SK-N-SH (cell line): ENCODE measurements at regions not wholly inside any gene's neighbourhood (a gene's known extent, or its start where the extent isn't known, plus 50 kb on each side); places are given as distances from the start of the nearest gene placed in this dataset.

Source experiments
- CTCF ChIA-PET: fragments of 300-600, 350-600 bp; formaldehyde crosslinking; extraction: SDS; loops from one replicate; lab custom pipeline; 2021; lab: Yijun Ruan, JAX
- POLR2A ChIA-PET: fragments of 350-600 bp; sonication (Branson Sonifier 250); formaldehyde crosslinking; extraction: SDS; loops from one replicate; lab custom pipeline; 2020; ENCODE audit warnings: antibody characterized with exemption, inconsistent platforms; lab: Yijun Ruan, JAX
- DNase-seq: peaks from one replicate; pipeline ENCODE4 v3.0.0; 2012
- H2AFZ ChIP-seq: fragments of 200-600 bp; sonication (generic); 2 replicates; pipeline ENCODE4 v1.8.1; 2016; ENCODE audit warnings: antibody characterized with exemption, mild to moderate bottlenecking, low read depth
- H3F3A ChIP-seq: fragments of 200-600 bp; sonication (generic); replicated peaks from 2 replicates; pipeline ENCODE3; 2016; ENCODE audit warnings: antibody characterized with exemption, mild to moderate bottlenecking; ENCODE audit not compliant: insufficient read depth
- H3K27ac ChIP-seq, 2 experiments: fragments of 200-500 bp in 1 of 2; fragments of 200-600 bp in 1 of 2; sonication (Bioruptor generic) in 1 of 2; sonication (generic), shearing (Covaris generic) in 1 of 2; 2 replicates each; pipeline versions ENCODE4 v1.5.1 to v1.6.1; 2014 to 2016; ENCODE audit warnings: low read depth in 2 of 2, inconsistent platforms in 1 of 2, low read length in 1 of 2, mild to moderate bottlenecking in 1 of 2, mixed read lengths in 1 of 2
- H3K27me3 ChIP-seq: fragments of 200-600 bp; sonication (generic), shearing (Covaris generic); 2 replicates; pipeline ENCODE4 v1.6.1; 2016; ENCODE audit warnings: mixed run types; ENCODE audit not compliant: insufficient read depth
- H3K36me3 ChIP-seq, 2 experiments: fragments of 200-500 bp in 1 of 2; fragments of 200-600 bp in 1 of 2; sonication (Bioruptor generic) in 1 of 2; sonication (generic) in 1 of 2; replicated peaks in 1 of 2; 2 replicates each; pipeline versions ENCODE3 to v1.5.1; 2014 to 2016; ENCODE audit warnings: low read length in 1 of 2, mild to moderate bottlenecking in 1 of 2; ENCODE audit not compliant: insufficient read depth in 2 of 2, control insufficient read depth in 1 of 2
- H3K4me1 ChIP-seq, 2 experiments: fragments of 200-500 bp in 1 of 2; fragments of 200-600 bp in 1 of 2; sonication (Bioruptor generic) in 1 of 2; sonication (generic), shearing (Covaris generic) in 1 of 2; 2 replicates each; pipeline versions ENCODE4 v1.5.1 to v1.6.1; 2014 to 2016; ENCODE audit warnings: low read depth in 1 of 2, low read length in 1 of 2, mixed run types in 1 of 2; ENCODE audit not compliant: insufficient read depth in 2 of 2, control insufficient read depth in 1 of 2
- H3K4me2 ChIP-seq: fragments of 200-600 bp; sonication (generic), shearing (Covaris generic); 2 replicates; pipeline ENCODE4 v1.6.1; 2017; ENCODE audit warnings: mixed run types
- H3K4me3 ChIP-seq, 2 experiments: fragments of 200-500 bp in 1 of 2; fragments of 200-600 bp in 1 of 2; sonication (Bioruptor generic) in 1 of 2; sonication (generic), shearing (Covaris generic) in 1 of 2; 2 replicates each; pipeline versions ENCODE4 v1.5.1 to v1.8.1; 2014 to 2016; ENCODE audit warnings: low read depth in 2 of 2, inconsistent platforms in 1 of 2, low read length in 1 of 2, mild to moderate bottlenecking in 1 of 2, mixed read lengths in 1 of 2, moderate library complexity in 1 of 2
- H3K79me2 ChIP-seq: fragments of 200-600 bp; sonication (generic); 2 replicates; pipeline ENCODE4 v1.8.1; 2017; ENCODE audit warnings: mild to moderate bottlenecking; ENCODE audit not compliant: insufficient read depth
- H3K9ac ChIP-seq: fragments of 200-600 bp; sonication (generic); 2 replicates; pipeline ENCODE4 v1.6.1; 2017; ENCODE audit warnings: mixed run types
- H3K9me2 ChIP-seq: fragments of 200-600 bp; sonication (generic); 2 replicates; pipeline ENCODE4 v1.6.1; 2017; ENCODE audit warnings: mixed run types
- H3K9me3 ChIP-seq: fragments of 200-600 bp; sonication (generic); 2 replicates; pipeline ENCODE4 v1.6.1; 2017; ENCODE audit warnings: mixed run types, mild to moderate bottlenecking, moderate library complexity
- H4K20me1 ChIP-seq: fragments of 200-600 bp; sonication (generic); 2 replicates; pipeline ENCODE4 v1.6.1; 2017; ENCODE audit warnings: mild to moderate bottlenecking, mixed run types; ENCODE audit not compliant: insufficient read depth
- ELF1 ChIP-seq: IDR thresholded peaks from 2 replicates; pipeline ENCODE4 v1.4.0; 2012
- GABPA ChIP-seq: IDR thresholded peaks from 2 replicates; pipeline ENCODE4 v1.4.0; 2012; ENCODE audit warnings: low read depth, mild to moderate bottlenecking
- NFIC ChIP-seq: IDR thresholded peaks from 2 replicates; pipeline ENCODE4 v1.4.0; 2012; ENCODE audit warnings: borderline replicate concordance
- POLR2AphosphoS5 ChIP-seq: IDR thresholded peaks from 2 replicates; pipeline ENCODE4 v1.6.1; 2012; ENCODE audit warnings: low read depth, low read length
- RAD21 ChIP-seq: IDR thresholded peaks from 2 replicates; pipeline ENCODE4 v1.6.1; 2012; ENCODE audit warnings: mild to moderate bottlenecking, low read length
- SIN3A ChIP-seq: IDR thresholded peaks from 2 replicates; pipeline ENCODE4 v1.6.1; 2012; ENCODE audit warnings: low read depth, mild to moderate bottlenecking, low read length, moderate library complexity, borderline replicate concordance
- TAF1 ChIP-seq: IDR thresholded peaks from 2 replicates; pipeline ENCODE4 v1.6.1; 2012; ENCODE audit warnings: low read depth, mild to moderate bottlenecking, low read length, moderate library complexity, borderline replicate concordance
- TEAD4 ChIP-seq: IDR thresholded peaks from 2 replicates; pipeline ENCODE4 v1.4.0; 2012; ENCODE audit warnings: mild to moderate bottlenecking, borderline replicate concordance; ENCODE audit not compliant: insufficient read depth
- YY1 ChIP-seq: IDR thresholded peaks from 2 replicates; pipeline ENCODE4 v1.4.0; 2012; ENCODE audit warnings: low read depth, mild to moderate bottlenecking
- WGBS: methylation state at CpG from one replicate; pipeline ENCODE4 v1.1.6; 2017; ENCODE audit warnings: low lambda C conversion rate; 5-methylcytosine and 5-hydroxymethylcytosine counted together
- TF ChIP-seq, protein P1 (sequence below): IDR thresholded peaks from 2 replicates; pipeline ENCODE4 v1.4.0; 2012; ENCODE audit warnings: low read depth, borderline replicate concordance
- TF ChIP-seq, protein P2 (sequence below): IDR thresholded peaks from 2 replicates; pipeline ENCODE4; 2012

DNA sequence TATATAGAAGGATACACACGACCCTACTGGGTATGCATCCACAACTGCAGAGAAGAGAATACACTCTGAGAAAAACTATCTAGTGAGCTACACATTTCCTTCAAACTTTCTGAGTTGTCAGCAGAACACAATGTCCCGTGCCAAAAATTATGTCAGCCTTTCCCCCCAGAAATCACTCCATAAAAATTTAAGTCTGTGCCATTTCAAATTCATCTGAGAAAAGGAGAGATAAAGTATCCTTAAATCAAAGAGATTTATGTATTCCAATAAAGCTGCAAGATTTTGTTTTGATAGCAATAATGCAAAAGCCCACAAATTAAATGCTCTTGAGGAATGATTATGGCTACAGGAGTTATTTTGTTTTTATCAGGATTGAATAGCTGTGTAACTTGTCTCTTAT, 760.1 kb downstream of the CDH11 start:
- H3K4me1 ChIP-seq, result peaks cover 3 to 21% of the 10 kb centered on the region in 2 experiments
- no peak for DNase-seq
- H3K9me3 ChIP-seq, result no peaks in the 10 kb centered on the region
- peak overlapping the region; percentile 35; the same call in 1 of the 2 replicates for H2AFZ ChIP-seq
- POLR2A ChIA-PET, result no interaction called here
- no peak overlapping the region for H3K9ac ChIP-seq
- peak overlapping the region in 1 of 2 experiments; percentile 60; a peak in 2 of 4 replicates for H3K27ac ChIP-seq
- peak overlapping the region; percentile 20; the same call in 1 of the 2 replicates for H3K4me2 ChIP-seq
- peaks cover 18% of the 10 kb centered on the region for H3F3A ChIP-seq
- H3K4me3 ChIP-seq, result no peak overlapping the region
- H3K27me3 ChIP-seq, result no peaks in the 10 kb centered on the region
- CTCF ChIA-PET, result no interaction called here
- no peaks in the 10 kb centered on the region for H3K36me3 ChIP-seq
- 57% methylated on average over 2 of the region's 2 CpGs for WGBS
- no peaks in the 10 kb centered on the region for H3K79me2 ChIP-seq
- no peaks in the 10 kb centered on the region for H4K20me1 ChIP-seq
- TF ChIP-seq, protein P1, sequence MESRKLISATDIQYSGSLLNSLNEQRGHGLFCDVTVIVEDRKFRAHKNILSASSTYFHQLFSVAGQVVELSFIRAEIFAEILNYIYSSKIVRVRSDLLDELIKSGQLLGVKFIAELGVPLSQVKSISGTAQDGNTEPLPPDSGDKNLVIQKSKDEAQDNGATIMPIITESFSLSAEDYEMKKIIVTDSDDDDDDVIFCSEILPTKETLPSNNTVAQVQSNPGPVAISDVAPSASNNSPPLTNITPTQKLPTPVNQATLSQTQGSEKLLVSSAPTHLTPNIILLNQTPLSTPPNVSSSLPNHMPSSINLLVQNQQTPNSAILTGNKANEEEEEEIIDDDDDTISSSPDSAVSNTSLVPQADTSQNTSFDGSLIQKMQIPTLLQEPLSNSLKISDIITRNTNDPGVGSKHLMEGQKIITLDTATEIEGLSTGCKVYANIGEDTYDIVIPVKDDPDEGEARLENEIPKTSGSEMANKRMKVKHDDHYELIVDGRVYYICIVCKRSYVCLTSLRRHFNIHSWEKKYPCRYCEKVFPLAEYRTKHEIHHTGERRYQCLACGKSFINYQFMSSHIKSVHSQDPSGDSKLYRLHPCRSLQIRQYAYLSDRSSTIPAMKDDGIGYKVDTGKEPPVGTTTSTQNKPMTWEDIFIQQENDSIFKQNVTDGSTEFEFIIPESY, result no peak
- TF ChIP-seq NFIC, result peak; percentile 18; the same call in 1 of the 2 replicates
- no peaks in the 10 kb centered on the region for H3K9me2 ChIP-seq

DNA sequence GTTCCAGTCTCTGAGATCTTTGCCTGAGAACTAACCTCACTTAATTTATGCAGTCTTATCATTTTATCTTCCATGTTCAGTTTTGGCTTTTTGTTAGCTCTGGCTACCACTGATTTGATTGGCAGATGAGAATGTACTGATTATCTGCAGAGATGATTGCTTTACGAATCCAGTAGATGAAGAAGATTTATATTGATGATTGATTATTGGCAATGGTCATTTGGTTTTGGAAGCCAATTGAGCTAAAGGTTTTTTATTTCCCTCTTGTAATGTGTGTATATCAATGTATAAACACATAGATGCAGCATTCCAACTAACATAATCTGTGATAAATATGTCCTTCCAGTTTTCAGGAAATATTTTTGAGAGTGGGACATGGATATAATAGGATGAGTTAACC, 763.6 kb downstream of the CDH11 start:
- POLR2A ChIA-PET, result no interaction called here
- no peaks in the 10 kb centered on the region for H3K27me3 ChIP-seq
- no peak for DNase-seq
- H3K9ac ChIP-seq, result no peak overlapping the region
- H3K27ac ChIP-seq, result no peak overlapping the region
- H4K20me1 ChIP-seq, result no peaks in the 10 kb centered on the region
- H3K9me2 ChIP-seq, result no peaks in the 10 kb centered on the region
- TF ChIP-seq RAD21 (no peak), SIN3A (no peak), YY1 (no peak), NFIC (no peak), TEAD4 (no peak), ELF1 (no peak), TAF1 (no peak), GABPA (no peak), POLR2AphosphoS5 (no peak)
- TF ChIP-seq, protein P2, sequence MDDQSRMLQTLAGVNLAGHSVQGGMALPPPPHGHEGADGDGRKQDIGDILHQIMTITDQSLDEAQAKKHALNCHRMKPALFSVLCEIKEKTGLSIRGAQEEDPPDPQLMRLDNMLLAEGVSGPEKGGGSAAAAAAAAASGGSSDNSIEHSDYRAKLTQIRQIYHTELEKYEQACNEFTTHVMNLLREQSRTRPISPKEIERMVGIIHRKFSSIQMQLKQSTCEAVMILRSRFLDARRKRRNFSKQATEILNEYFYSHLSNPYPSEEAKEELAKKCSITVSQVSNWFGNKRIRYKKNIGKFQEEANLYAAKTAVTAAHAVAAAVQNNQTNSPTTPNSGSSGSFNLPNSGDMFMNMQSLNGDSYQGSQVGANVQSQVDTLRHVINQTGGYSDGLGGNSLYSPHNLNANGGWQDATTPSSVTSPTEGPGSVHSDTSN, result no peak
- no peaks in the 10 kb centered on the region for H3K36me3 ChIP-seq
- no peak overlapping the region for H3K4me2 ChIP-seq
- peaks cover 3 to 15% of the 10 kb centered on the region in 2 experiments for H3K4me1 ChIP-seq
- CTCF ChIA-PET, result no interaction called here
- H3K9me3 ChIP-seq, result no peaks in the 10 kb centered on the region
- peaks cover 3% of the 10 kb centered on the region for H3F3A ChIP-seq
- WGBS, result 81% methylated on average over 1 of the region's 1 CpG
- no peak overlapping the region for H2AFZ ChIP-seq
- H3K4me3 ChIP-seq, result no peak overlapping the region
- no peaks in the 10 kb centered on the region for H3K79me2 ChIP-seq
